HCT116 (cell line): ENCODE measurements at regions not wholly inside any gene's neighbourhood (a gene's known extent, or its start where the extent isn't known, plus 50 kb on each side); places are given as distances from the start of the nearest gene placed in this dataset.

ENCODE experiments used
- ATAC-seq: fragments of 200-7000 bp; cut with Tn5 transposase; 2 replicates; pipeline ENCODE4 v1.9.1; 2020; ENCODE audit warnings: mild to moderate bottlenecking, moderate library complexity
- BruUV-seq: library from RNA; stranded (reverse); fragments of 400-500 nt; replicated peaks from 2 replicates; lab custom pipeline; 2021; lab: Mats Ljungman, UMichigan
- CTCF ChIA-PET: fragments of 300-600 bp; sonication (Branson Sonifier 250); formaldehyde crosslinking; loops from one replicate; lab custom pipeline; 2021; ENCODE audit warnings: antibody characterized with exemption; lab: Charles Lee
- POLR2A ChIA-PET: fragments of 300-600, 350-600 bp; sonication (Branson Sonifier 250); formaldehyde crosslinking; loops from one replicate; lab custom pipeline; 2021; ENCODE audit warnings: antibody characterized with exemption; lab: Charles Lee
- RAD21 ChIA-PET, 2 experiments: fragments of 300-600 bp; sonication (Branson Sonifier 250); formaldehyde crosslinking; loops; one replicate each; lab custom pipeline; 2023; ENCODE audit warnings: low total read pairs in 2 of 2; ENCODE audit not compliant: uncharacterized antibody in 2 of 2, unreplicated experiment in 2 of 2, low non-redundant PET in 1 of 2; lab: Charles Lee
- DNase-seq: peaks from one replicate; pipeline ENCODE4 v3.0.0-alpha.2; 2010; ENCODE audit warnings: low read depth, low spot score
- H2AFZ ChIP-seq: fragments of 200-600 bp; shearing (Covaris generic), sonication (generic); 2 replicates; pipeline ENCODE4 v1.6.1; 2017; ENCODE audit warnings: low read depth, mixed run types, mixed read lengths, antibody characterized with exemption, low read length; ENCODE audit not compliant: poor library complexity, severe bottlenecking
- H3K27ac ChIP-seq: 2 replicates; pipeline ENCODE4 v1.5.1; 2012; ENCODE audit warnings: low read depth, low read length
- H3K27me3 ChIP-seq: fragments of 200-600 bp; sonication (generic); 2 replicates; pipeline ENCODE4 v1.6.1; 2016; ENCODE audit warnings: mixed run types, low read length, mixed read lengths; ENCODE audit not compliant: insufficient read depth
- H3K36me3 ChIP-seq, 2 experiments: fragments of 200-500 bp in 1 of 2; fragments of 200-600 bp in 1 of 2; sonication (Bioruptor generic) in 1 of 2; sonication (generic) in 1 of 2; 2 replicates each; pipeline versions ENCODE4 v1.5.1 to v1.6.1; 2014 to 2016; ENCODE audit warnings: low read length in 2 of 2, inconsistent platforms in 1 of 2, mixed read lengths in 1 of 2, mixed run types in 1 of 2; ENCODE audit not compliant: insufficient read depth in 2 of 2, control insufficient read depth in 1 of 2
- H3K4me1 ChIP-seq, 2 experiments: fragments of 200-600 bp in 1 of 2; sonication (generic) in 1 of 2; 2 replicates each; pipeline versions ENCODE4 v1.5.1 to v1.6.1; 2012 to 2017; ENCODE audit warnings: low read length in 2 of 2, inconsistent platforms in 1 of 2, mild to moderate bottlenecking in 1 of 2, mixed read lengths in 1 of 2, mixed run types in 1 of 2, moderate library complexity in 1 of 2; ENCODE audit not compliant: insufficient read depth in 2 of 2, control insufficient read depth in 1 of 2
- H3K4me2 ChIP-seq: fragments of 200-600 bp; sonication (generic); 2 replicates; pipeline ENCODE4 v1.6.1; 2017; ENCODE audit warnings: mixed run types, low read length, mixed read lengths
- H3K4me3 ChIP-seq, 2 experiments: fragments of 200-600 bp in 1 of 2; sonication (generic) in 1 of 2; replicated peaks in 1 of 2; 2 replicates each; pipeline ENCODE4 v1.5.1; 2011 to 2016; ENCODE audit warnings: low read length in 2 of 2, control low read depth in 1 of 2, low read depth in 1 of 2, mild to moderate bottlenecking in 1 of 2, mixed read lengths in 1 of 2, mixed run types in 1 of 2
- H3K79me2 ChIP-seq: fragments of 200-600 bp; sonication (generic); 2 replicates; pipeline ENCODE4 v1.6.1; 2017; ENCODE audit warnings: mild to moderate bottlenecking, mixed run types, low read length, moderate library complexity, mixed read lengths; ENCODE audit not compliant: insufficient read depth
- H3K9ac ChIP-seq: fragments of 200-600 bp; sonication (generic); 2 replicates; pipeline ENCODE4 v1.6.1; 2016; ENCODE audit warnings: low read length, mixed read lengths
- H3K9me2 ChIP-seq: fragments of 200-600 bp; sonication (generic), shearing (Covaris generic); 2 replicates; pipeline ENCODE4 v1.6.1; 2017; ENCODE audit warnings: mixed run types, mild to moderate bottlenecking, moderate library complexity; ENCODE audit not compliant: insufficient read depth
- H3K9me3 ChIP-seq, 2 experiments: fragments of 200-500 bp in 1 of 2; fragments of 200-600 bp in 1 of 2; sonication (Bioruptor generic) in 1 of 2; sonication (generic) in 1 of 2; 2 replicates each; pipeline ENCODE4 v1.6.1; 2014 to 2017; ENCODE audit warnings: low read length in 2 of 2, mixed read lengths in 2 of 2, inconsistent platforms in 1 of 2, low read depth in 1 of 2, mild to moderate bottlenecking in 1 of 2, mixed run types in 1 of 2, moderate library complexity in 1 of 2; ENCODE audit not compliant: control insufficient read depth in 1 of 2, insufficient read depth in 1 of 2
- H4K20me1 ChIP-seq: fragments of 200-600 bp; sonication (generic), shearing (Covaris generic); 2 replicates; pipeline ENCODE4 v1.6.1; 2017; ENCODE audit warnings: mixed run types, mild to moderate bottlenecking, moderate library complexity; ENCODE audit not compliant: insufficient read depth
- CEBPB ChIP-seq: IDR thresholded peaks from 2 replicates; pipeline ENCODE4 v1.6.1; 2012; ENCODE audit warnings: low read depth
- CTCF ChIP-seq, 3 experiments: fragments of 200-600 bp in 1 of 3; sonication (generic) in 1 of 3; IDR thresholded peaks in 2 of 3; conservative IDR thresholded peaks in 1 of 3; 2 replicates each; pipeline ENCODE4 v1.5.1; 2012 to 2017; ENCODE audit warnings: low read depth in 2 of 3, low read length in 2 of 3, antibody characterized with exemption in 1 of 3, borderline replicate concordance in 1 of 3, control low read depth in 1 of 3, mild to moderate bottlenecking in 1 of 3, mixed read lengths in 1 of 3, mixed run types in 1 of 3, moderate library complexity in 1 of 3; ENCODE audit not compliant: insufficient read depth in 1 of 3
- ELF1 ChIP-seq: IDR thresholded peaks from 2 replicates; pipeline ENCODE4 v1.6.1; 2012; ENCODE audit warnings: low read depth, borderline replicate concordance
- EZH2 ChIP-seq: fragments of 200-600 bp; sonication (generic); IDR thresholded peaks from 2 replicates; pipeline ENCODE4 v1.6.1; 2017; ENCODE audit warnings: antibody characterized with exemption, mixed run types
- EZH2phosphoT487 ChIP-seq: fragments of 200-600 bp; IDR thresholded peaks from 2 replicates; pipeline ENCODE4 v1.6.1; 2018; ENCODE audit warnings: antibody characterized with exemption, borderline replicate concordance
- POLR2A ChIP-seq: IDR thresholded peaks from 2 replicates; pipeline ENCODE4 v1.7.0; 2011; ENCODE audit warnings: borderline replicate concordance; ENCODE audit not compliant: insufficient read depth, insufficient read length; ENCODE audit errors: extremely low read depth
- POLR2AphosphoS5 ChIP-seq: IDR thresholded peaks from 2 replicates; pipeline ENCODE4 v1.6.1; 2011; ENCODE audit warnings: mild to moderate bottlenecking, low read depth, low read length, moderate library complexity
- SIN3A ChIP-seq: IDR thresholded peaks from 2 replicates; pipeline ENCODE4 v1.6.1; 2012; ENCODE audit warnings: low read depth
- SP1 ChIP-seq: IDR thresholded peaks from 2 replicates; pipeline ENCODE4 v1.6.1; 2012; ENCODE audit warnings: low read depth
- SRF ChIP-seq: IDR thresholded peaks from 2 replicates; pipeline ENCODE4 v1.6.1; 2012; ENCODE audit warnings: low read depth
- TCF7L2 ChIP-seq: IDR thresholded peaks from 2 replicates; pipeline ENCODE4 v1.7.0; 2011; ENCODE audit warnings: borderline replicate concordance, inconsistent platforms; ENCODE audit not compliant: insufficient read depth, insufficient read length; ENCODE audit errors: extremely low read depth
- YY1 ChIP-seq: IDR thresholded peaks from 2 replicates; pipeline ENCODE4 v1.6.1; 2011; ENCODE audit warnings: low read length, low read depth, moderate library complexity, mild to moderate bottlenecking; ENCODE audit not compliant: insufficient replicate concordance; ENCODE audit errors: extremely low read depth
- ZBTB33 ChIP-seq: IDR thresholded peaks from 2 replicates; pipeline ENCODE4 v1.6.1; 2011; ENCODE audit warnings: mild to moderate bottlenecking, low read length, moderate library complexity; ENCODE audit not compliant: insufficient replicate concordance; ENCODE audit errors: extremely low read depth
- ZFX ChIP-seq: fragments of 450-650 bp; IDR thresholded peaks from 2 replicates; pipeline ENCODE4 v1.6.1; 2017
- intact Hi-C: fragments of 100-400 bp; cut with micrococcal nuclease; formaldehyde crosslinking; loops from 2 replicates; pipeline ENCODE4 v1.10.0; 2022
- TF ChIP-seq, protein P1 (sequence below): IDR thresholded peaks from 2 replicates; pipeline ENCODE4 v1.6.1; 2012
- TF ChIP-seq, protein P2 (sequence below): IDR thresholded peaks from 2 replicates; pipeline ENCODE4 v1.6.1; 2012
- TF ChIP-seq, protein P3 (sequence below): IDR thresholded peaks from 2 replicates; pipeline ENCODE4 v1.6.1; 2012; ENCODE audit warnings: low read depth

- intact Hi-C loops: no loop called here
- Histone ChIP-seq H2AFZ (no peak overlapping the region), H3K9ac (no peak overlapping the region), H3K4me3 (no peak overlapping the region), H4K20me1 (no peaks in the 10 kb centered on the region), H3K4me2 (no peak overlapping the region), H3K4me1 (peaks cover 0 to 3% of the 10 kb centered on the region in 2 experiments; a peak in 1 of 4 replicates), H3K9me2 (no peaks in the 10 kb centered on the region), H3K36me3 (no peaks in the 10 kb centered on the region), H3K9me3 (no peaks in the 10 kb centered on the region), H3K27me3 (no peaks in the 10 kb centered on the region), H3K79me2 (no peaks in the 10 kb centered on the region), H3K27ac (no peak overlapping the region)
- no peak for DNase-seq
- ATAC-seq: no peak
- no TSS peak for BruUV-seq
- TF ChIP-seq, protein P1, sequence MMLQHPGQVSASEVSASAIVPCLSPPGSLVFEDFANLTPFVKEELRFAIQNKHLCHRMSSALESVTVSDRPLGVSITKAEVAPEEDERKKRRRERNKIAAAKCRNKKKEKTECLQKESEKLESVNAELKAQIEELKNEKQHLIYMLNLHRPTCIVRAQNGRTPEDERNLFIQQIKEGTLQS: no peak
- TF ChIP-seq ZBTB33 (no peak), SIN3A (no peak), POLR2A (no peak), ELF1 (no peak), ZFX (no peak), EZH2phosphoT487 (no peak), SRF (no peak), POLR2AphosphoS5 (no peak), CEBPB (no peak), TCF7L2 (no peak), SP1 (no peak), EZH2 (no peak), CTCF (IDR thresholded peaks at IDR 0.05 in 2 of 3, conservative IDR thresholded peaks at IDR 0.05 in 1 of 3; ENCODE audit: borderline replicate concordance in 1 of 3, insufficient read depth in 1 of 3, low read depth in 2 of 3, low read length in 2 of 3) (no peak), YY1 (no peak)
- TF ChIP-seq, protein P2, sequence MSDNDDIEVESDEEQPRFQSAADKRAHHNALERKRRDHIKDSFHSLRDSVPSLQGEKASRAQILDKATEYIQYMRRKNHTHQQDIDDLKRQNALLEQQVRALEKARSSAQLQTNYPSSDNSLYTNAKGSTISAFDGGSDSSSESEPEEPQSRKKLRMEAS: no peak
- TF ChIP-seq, protein P3, sequence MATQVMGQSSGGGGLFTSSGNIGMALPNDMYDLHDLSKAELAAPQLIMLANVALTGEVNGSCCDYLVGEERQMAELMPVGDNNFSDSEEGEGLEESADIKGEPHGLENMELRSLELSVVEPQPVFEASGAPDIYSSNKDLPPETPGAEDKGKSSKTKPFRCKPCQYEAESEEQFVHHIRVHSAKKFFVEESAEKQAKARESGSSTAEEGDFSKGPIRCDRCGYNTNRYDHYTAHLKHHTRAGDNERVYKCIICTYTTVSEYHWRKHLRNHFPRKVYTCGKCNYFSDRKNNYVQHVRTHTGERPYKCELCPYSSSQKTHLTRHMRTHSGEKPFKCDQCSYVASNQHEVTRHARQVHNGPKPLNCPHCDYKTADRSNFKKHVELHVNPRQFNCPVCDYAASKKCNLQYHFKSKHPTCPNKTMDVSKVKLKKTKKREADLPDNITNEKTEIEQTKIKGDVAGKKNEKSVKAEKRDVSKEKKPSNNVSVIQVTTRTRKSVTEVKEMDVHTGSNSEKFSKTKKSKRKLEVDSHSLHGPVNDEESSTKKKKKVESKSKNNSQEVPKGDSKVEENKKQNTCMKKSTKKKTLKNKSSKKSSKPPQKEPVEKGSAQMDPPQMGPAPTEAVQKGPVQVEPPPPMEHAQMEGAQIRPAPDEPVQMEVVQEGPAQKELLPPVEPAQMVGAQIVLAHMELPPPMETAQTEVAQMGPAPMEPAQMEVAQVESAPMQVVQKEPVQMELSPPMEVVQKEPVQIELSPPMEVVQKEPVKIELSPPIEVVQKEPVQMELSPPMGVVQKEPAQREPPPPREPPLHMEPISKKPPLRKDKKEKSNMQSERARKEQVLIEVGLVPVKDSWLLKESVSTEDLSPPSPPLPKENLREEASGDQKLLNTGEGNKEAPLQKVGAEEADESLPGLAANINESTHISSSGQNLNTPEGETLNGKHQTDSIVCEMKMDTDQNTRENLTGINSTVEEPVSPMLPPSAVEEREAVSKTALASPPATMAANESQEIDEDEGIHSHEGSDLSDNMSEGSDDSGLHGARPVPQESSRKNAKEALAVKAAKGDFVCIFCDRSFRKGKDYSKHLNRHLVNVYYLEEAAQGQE: no peak
- ChIA-PET CTCF (no interaction called here), POLR2A (no interaction called here), RAD21 (no interaction called here)
These were observed 260.8 kb upstream of the NAV3 start for GRCh38 chr12:77569876-77570275.
